ENCODE measurements at regions not wholly inside any gene's neighbourhood (a gene's known extent, or its start where the extent isn't known, plus 50 kb on each side); places are given as distances from the start of the nearest gene placed in this dataset.
A peak's percentile ranks its signal among the peaks of the same experiment; 100 is the strongest.

- ChIA-PET CTCF (interaction anchor here (0.5 to 1.7 kb wide), 18 partner anchors 13 to 312 kb away, joined by 3 to 119 read pairs (median 4); no protein-coding TSS in a partner anchor), POLR2A (ENCODE audit: unreplicated experiment) (interaction anchor here (0.6 kb wide), 2 partner anchors 19 to 76 kb away, joined by 3 read pairs; no protein-coding TSS in a partner anchor)
- Histone ChIP-seq H3K27me3 (ENCODE audit: low read length) (no peaks in the 10 kb centered on the region), H3K36me3 (ENCODE audit: low read depth, low read length) (no peaks in the 10 kb centered on the region), H3K9me2 (replicated peaks; ENCODE audit: low read length) (no peaks in the 10 kb centered on the region), H4K20me1 (ENCODE audit: low read length) (no peaks in the 10 kb centered on the region), H3K4me3 (ENCODE audit: low read length) (no peak overlapping the region), H2AFZ (ENCODE audit: low read length) (peak overlapping the region; percentile 47; the same call in 1 of the 2 replicates), H3K27ac (ENCODE audit: low read length) (no peak overlapping the region), H3K4me1 (ENCODE audit: insufficient read depth, low read length) (no peaks in the 10 kb centered on the region), H3K9me3 (ENCODE audit: low read length) (no peaks in the 10 kb centered on the region), H3K79me2 (ENCODE audit: low read length) (no peaks in the 10 kb centered on the region), H3K4me2 (ENCODE audit: low read length) (0 out of 2 replicates have a peak overlapping the region, but pooled peaks have one; percentile 15), H3K9ac (ENCODE audit: low read length) (no peak overlapping the region), H3F3A (ENCODE audit: low read length, unreplicated experiment) (no peaks in the 10 kb centered on the region)
- DNase-seq: peak; percentile 84
- peak; percentile 96 for ATAC-seq
- no TSS peak for BruUV-seq (replicated peaks)
- intact Hi-C loops (cut with micrococcal nuclease): loop anchor here (1.0 to 2.0 kb wide), 6 partner anchors 50 to 314 kb away; no protein-coding TSS in a partner anchor
- no peak for TF ChIP-seq EZH2phosphoT487 (IDR thresholded peaks at IDR 0.05; ENCODE audit: borderline replicate concordance, low read length)
- TF ChIP-seq, protein P1, sequence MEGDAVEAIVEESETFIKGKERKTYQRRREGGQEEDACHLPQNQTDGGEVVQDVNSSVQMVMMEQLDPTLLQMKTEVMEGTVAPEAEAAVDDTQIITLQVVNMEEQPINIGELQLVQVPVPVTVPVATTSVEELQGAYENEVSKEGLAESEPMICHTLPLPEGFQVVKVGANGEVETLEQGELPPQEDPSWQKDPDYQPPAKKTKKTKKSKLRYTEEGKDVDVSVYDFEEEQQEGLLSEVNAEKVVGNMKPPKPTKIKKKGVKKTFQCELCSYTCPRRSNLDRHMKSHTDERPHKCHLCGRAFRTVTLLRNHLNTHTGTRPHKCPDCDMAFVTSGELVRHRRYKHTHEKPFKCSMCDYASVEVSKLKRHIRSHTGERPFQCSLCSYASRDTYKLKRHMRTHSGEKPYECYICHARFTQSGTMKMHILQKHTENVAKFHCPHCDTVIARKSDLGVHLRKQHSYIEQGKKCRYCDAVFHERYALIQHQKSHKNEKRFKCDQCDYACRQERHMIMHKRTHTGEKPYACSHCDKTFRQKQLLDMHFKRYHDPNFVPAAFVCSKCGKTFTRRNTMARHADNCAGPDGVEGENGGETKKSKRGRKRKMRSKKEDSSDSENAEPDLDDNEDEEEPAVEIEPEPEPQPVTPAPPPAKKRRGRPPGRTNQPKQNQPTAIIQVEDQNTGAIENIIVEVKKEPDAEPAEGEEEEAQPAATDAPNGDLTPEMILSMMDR (conservative IDR thresholded peaks at IDR 0.05; ENCODE audit: low read depth, low read length): peak; percentile 91
Measured at GRCh38 chr3:146326875-146327543, 76.1 kb upstream of the PLSCR4 start.

- H3F3A ChIP-seq (ENCODE audit: low read length, unreplicated experiment): no peaks in the 10 kb centered on the region
- H3K9me2 ChIP-seq (replicated peaks; ENCODE audit: low read length): no peaks in the 10 kb centered on the region
- no peak for ATAC-seq
- no peak overlapping the region for H3K27ac ChIP-seq (ENCODE audit: low read length)
- ChIA-PET POLR2A (ENCODE audit: unreplicated experiment) (no interaction called here), CTCF (no interaction called here)
- no peak for DNase-seq
- H3K79me2 ChIP-seq (ENCODE audit: low read length): no peaks in the 10 kb centered on the region
- H3K4me1 ChIP-seq (ENCODE audit: insufficient read depth, low read length): no peaks in the 10 kb centered on the region
- BruUV-seq (replicated peaks): no TSS peak
- H4K20me1 ChIP-seq (ENCODE audit: low read length): no peaks in the 10 kb centered on the region
- no peak for TF ChIP-seq EZH2 (IDR thresholded peaks at IDR 0.05; ENCODE audit: low read length, unreplicated experiment)
- H3K36me3 ChIP-seq (ENCODE audit: low read depth, low read length): no peaks in the 10 kb centered on the region
- H3K4me3 ChIP-seq (ENCODE audit: low read length): no peak overlapping the region
- no peak overlapping the region for H3K4me2 ChIP-seq (ENCODE audit: low read length)
- H2AFZ ChIP-seq (ENCODE audit: low read length): no peak overlapping the region
- H3K27me3 ChIP-seq (ENCODE audit: low read length): no peaks in the 10 kb centered on the region
- no peaks in the 10 kb centered on the region for H3K9me3 ChIP-seq (ENCODE audit: low read length)
- intact Hi-C loops (cut with micrococcal nuclease): no loop called here
- no peak overlapping the region for H3K9ac ChIP-seq (ENCODE audit: low read length)
Measured at GRCh38 chr3:146325170-146325569, 74.3 kb upstream of the PLSCR4 start.

DNA sequence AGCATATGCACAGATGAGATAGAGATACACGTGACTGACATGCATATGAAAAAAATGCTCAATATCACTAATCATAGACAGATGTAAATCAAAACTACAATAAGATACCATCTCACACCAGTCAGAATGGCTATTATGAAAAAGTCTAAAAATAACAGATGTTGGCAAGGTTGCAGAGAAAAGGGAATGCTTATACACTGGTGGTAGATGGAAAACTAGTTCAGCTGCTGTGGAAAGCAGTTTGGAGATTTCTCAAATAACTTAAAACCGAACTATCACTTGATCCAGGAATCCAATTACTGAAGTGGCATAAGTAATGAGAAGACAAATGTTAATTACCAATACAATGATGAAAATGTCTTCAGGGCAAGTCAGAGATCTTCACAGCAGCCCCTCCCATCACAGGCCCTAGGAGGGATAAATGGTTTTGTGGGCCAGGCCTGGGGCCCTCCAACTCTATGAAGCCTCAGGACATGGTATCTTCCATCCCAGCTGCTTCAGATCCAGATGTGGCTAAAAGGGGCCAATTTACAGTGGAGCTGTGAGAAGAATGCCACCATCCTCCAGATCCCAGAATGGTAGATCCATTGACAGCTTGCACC lies 71.4 kb upstream of the PLSCR4 start:
- intact Hi-C loops (cut with micrococcal nuclease): no loop called here
- no peaks in the 10 kb centered on the region for H3K9me3 ChIP-seq (ENCODE audit: low read length)
- POLR2A ChIA-PET (ENCODE audit: unreplicated experiment): no interaction called here

More for the DNA sequence above, 71.4 kb upstream of the PLSCR4 start:
- Histone ChIP-seq H3K27me3 (ENCODE audit: low read length) (no peaks in the 10 kb centered on the region), H4K20me1 (ENCODE audit: low read length) (no peaks in the 10 kb centered on the region), H3K4me3 (ENCODE audit: low read length) (no peak overlapping the region), H3K36me3 (ENCODE audit: low read depth, low read length) (no peaks in the 10 kb centered on the region), H3K79me2 (ENCODE audit: low read length) (no peaks in the 10 kb centered on the region), H3K4me2 (ENCODE audit: low read length) (no peak overlapping the region), H3K9ac (ENCODE audit: low read length) (no peak overlapping the region), H3K9me2 (replicated peaks; ENCODE audit: low read length) (no peaks in the 10 kb centered on the region), H3K27ac (ENCODE audit: low read length) (no peak overlapping the region), H2AFZ (ENCODE audit: low read length) (no peak overlapping the region), H3F3A (ENCODE audit: low read length, unreplicated experiment) (no peaks in the 10 kb centered on the region), H3K4me1 (ENCODE audit: insufficient read depth, low read length) (no peaks in the 10 kb centered on the region)
- ATAC-seq (no peak), DNase-seq (no peak)
- TF ChIP-seq, protein P1 (conservative IDR thresholded peaks at IDR 0.05; ENCODE audit: low read depth, low read length): no peak
- CTCF ChIA-PET: no interaction called here
- BruUV-seq (replicated peaks): no TSS peak

All from PC-3 (cell line).